GM19035 (cell line): ENCODE measurements at regions not wholly inside any gene's neighbourhood (a gene's known extent, or its start where the extent isn't known, plus 50 kb on each side); places are given as distances from the start of the nearest gene placed in this dataset.
"Not testable (repeated sequence)": the region's sequence is repeated elsewhere in the genome, so short reads cannot be mapped to it uniquely, and the experiment has no call there.

ENCODE experiments used
- ATAC-seq: cut with Tn5 transposase; IDR thresholded peaks from one replicate; pipeline ENCODE4 v1.9.1; 2021; ENCODE audit not compliant: unreplicated experiment

DNA sequence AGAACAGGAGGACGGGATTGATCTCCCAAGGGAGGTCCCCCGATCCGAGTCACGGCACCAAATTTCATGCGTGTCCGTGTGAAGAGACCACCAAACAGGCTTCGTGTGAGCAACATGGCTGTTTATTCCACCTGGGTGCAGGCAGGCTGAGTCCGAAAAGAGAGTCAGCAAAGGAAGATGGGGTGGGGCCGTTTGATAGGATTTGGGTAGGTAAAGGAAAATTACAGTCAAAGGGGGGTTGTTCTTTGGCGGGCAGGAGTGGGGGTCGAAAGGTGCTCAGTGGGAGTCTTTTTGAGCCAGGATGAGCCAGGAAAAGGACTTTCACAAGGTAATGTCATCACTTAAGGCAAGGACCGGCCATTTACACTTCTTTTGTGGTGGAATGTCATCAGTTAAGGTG, 763.6 kb upstream of the CTNND2 start:
- ATAC-seq: not testable (repeated sequence)

DNA sequence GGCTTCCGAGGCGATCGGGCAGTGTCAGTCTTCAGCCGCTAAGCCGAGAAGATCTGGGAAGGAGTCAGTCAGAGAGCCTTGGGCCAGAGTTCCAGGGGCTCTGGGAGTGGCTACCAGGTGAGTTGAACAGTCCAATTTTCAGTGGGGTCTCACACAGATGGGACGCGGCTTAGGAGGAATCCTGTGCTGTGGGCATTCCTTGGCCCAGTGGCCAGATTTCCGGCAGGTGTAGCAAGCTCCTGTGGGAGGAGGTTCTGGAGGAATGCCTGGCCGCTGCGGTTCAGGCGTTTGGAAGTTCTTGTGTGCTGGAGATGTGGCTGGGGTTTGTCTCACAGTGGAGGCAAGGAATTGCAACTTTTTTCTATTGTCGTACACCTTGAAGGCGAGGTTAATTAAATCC, 761.5 kb upstream of the CTNND2 start:
- not testable (repeated sequence) for ATAC-seq

DNA sequence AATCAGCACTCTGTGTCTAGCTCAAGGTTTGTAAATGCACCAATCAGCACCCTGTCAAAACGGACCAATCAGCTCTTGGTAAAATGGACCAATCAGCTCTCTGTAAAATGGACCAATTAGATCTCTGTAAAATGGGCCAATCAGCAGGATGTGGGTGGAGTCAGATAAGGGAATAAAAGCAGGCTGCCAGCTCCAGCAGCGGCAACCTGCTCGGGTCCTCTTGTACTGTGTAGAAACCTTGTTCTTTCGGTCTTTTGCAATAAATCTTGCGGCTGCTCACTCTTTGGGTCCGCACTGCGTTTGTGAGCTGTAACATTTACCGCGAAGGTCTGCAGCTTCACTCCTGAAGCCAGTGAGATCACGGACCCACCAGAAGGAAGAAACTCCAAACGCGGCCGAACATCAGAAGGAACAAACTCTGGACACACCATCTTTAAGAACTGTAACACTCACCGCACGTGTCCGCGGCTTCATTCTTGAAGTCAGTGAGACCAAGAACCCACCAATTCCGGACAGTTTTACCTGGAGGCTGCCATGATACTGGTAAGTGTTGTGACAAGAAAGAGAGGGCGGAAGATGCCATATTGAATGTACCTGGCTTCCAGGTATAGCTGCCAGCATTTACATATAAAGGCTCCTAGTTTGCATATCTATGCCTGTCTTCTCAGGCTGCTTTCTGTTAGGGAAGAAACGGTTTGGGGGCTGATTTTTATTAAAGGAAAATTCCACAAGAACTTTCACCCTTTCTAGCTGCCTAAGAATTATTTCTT, 758.5 kb upstream of the CTNND2 start:
- no peak for ATAC-seq

DNA sequence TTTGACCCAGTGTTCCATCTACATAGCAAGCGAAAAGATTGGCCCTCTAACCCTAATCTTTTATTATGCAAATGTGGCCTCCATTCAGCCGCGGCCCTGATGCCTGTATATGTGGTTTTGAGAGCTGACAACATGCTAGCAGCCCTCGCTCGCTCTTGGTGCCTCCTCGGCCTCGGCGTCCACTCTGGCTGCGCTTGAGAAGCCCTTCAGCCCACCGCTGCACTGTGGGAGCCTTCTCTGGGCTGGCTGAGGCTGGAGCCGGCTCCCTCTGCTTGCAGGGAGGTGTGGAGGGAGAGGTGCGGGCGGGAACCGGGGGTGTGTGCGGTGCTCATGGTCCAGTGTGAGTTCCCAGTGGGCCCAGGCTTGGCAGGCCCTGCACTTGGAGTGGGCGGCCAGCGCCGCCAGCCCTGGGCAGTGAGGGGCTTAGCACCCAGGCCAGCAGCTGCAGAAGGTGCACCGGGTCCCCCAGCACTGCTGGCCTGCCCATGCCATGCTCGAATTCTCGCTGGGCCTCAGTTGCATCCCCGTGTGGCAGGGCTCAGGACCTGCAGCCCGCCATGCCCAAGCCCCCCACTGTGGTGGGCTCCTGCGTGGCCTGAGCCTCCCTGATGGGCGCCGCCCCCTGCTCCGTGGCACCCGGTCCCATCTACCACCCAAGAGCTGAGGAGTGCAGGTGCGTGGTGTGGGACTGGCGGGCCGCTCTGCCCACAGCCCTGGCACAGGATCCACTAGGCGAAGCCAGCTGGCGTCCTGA, 757.5 kb upstream of the CTNND2 start:
- ATAC-seq: no peak

DNA sequence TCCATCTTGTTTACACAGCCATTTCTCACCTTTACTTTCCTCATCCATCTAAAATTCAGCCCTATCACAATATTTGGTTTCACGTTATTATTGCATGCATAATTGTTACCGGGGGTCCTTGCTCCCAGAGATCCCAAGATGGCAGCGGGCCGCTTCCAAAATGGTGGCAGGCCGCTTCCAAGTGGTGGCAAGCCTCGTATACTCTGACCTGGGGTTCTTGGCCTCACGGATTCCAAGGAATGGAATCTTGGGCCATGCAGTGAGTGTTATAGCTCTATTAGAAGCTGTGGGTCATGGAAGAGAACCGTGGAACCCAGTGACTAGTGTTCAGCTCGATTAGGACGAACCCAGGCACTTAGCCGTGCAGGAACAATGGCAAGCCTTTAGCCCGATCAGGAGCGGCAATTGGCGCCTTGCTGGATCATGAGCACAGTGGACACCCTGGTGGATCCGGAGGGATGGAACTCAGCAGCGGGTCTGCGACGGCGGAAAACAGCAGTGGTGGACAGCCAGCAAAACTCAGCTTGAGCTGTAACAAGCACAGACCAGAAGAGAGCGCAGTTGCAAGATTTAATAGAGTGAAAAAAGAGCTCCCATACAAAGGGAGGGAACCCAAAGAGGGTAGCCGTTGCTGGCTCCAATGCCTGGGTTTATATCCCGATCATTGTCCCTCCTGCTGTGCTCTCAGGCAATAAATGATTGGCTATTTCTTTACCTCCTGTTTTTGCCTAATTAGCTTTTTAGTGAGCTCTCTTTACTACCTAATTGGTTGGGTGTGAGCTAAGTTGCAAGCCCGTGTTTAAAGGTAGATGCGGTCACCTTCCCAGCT, 756.2 kb upstream of the CTNND2 start:
- not testable (repeated sequence) for ATAC-seq

DNA sequence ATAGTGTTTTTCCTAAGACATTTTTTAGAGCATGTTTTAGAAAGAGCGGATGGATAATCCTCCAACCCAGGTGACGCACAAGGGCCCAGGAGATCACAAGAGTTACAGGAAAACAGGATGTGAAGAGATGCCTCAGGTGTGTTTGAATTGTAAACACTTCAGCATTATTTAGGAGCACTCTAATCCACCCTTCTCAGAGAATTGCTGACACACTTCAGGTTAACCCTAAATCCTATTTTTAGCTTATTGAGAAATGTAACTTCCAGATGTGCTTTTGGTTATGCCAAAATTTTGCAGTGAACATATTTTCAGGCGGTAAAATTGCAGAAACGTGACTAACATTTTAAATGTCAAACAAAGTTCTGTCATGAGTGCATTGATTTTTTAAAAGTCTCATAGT, 755.4 kb upstream of the CTNND2 start:
- ATAC-seq: no peak

DNA sequence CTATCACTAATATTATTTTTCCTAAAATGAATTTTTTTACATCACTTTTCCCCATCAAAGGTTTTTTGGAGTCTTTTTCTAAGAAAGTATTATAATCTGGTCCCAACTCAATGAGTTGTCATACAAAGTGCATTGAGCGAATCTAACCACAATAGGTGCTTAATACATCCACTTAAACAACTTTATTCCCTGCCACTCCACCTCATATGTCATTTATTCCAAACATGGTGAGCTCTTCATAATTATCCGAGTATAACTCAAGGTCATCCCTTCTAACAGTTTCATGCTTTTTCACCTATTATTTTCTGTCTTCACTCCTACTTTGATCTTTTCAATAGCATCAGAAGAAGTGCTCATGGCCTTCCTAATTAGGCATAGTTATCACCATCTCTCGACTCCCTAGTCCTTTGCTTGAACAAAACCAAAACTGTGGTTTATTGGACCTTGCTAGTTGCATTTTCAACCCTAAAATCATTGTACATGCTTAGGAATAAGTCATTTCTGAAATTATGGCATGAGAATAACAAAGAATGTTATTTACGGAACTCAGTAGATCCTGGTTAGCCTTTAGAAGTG, 754.7 kb upstream of the CTNND2 start:
- ATAC-seq: no peak

DNA sequence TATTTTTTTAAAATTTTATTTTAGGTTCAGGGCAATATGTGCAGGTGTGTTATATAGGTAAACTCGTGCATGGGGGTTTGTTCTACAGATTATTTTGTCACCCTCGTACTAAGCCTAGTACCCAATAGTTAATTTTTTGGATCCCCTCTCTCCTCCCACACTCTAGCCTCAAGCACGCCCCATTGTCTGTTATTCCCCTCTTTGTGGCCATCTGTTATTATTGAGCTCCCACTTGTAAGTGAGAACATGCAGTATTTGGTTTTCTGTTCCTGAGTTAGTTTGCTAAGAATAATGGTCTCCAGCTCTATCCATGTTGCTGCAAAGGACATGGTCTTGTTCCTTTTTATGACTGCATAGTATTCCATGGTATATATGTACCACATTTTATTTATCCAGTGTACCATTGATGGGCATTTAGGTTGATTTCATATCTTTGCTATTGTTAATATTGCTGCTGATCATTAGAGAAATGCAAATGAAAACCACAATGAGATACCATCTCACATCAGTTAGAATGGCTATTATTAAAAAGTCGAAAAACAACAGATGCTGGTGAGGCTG, 753.7 kb upstream of the CTNND2 start:
- not testable (repeated sequence) for ATAC-seq

DNA sequence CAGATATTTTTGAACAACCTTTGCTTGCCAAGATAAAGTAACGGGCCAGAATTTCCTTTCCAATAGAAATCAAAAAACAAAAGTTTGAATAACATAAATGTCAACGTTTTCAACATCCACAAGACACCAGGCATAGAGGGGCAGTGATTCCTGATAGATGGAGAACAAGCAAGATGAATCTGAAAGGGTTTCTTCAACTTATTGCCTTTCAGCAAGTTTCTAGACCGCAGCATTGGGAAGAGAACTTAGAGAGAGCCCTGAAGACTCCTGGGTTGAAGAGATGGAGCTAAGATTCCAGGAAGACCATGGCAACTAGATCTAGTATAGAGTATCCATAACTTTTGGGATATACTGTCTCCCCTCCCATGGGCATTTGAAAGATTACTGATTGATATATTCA, 751.4 kb upstream of the CTNND2 start:
- ATAC-seq: no peak

DNA sequence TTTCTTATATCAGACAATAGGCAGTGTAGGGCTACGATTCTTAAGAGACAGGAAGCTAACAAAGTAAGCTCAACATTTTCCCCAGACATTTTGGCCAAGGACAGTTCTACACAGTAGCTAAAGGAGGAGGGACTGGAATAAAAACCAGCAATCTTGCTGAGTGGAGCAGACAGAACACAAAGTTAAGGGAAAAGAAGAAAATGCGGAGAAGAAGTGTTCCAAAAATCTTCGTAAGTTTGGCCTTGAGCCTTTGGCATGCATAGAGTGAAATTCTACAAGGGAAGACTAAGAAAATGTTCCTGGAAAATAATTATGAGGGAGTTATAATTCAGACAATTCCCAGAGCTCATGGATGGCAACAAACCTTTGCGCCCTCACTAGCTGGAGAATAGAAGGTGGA, 748.0 kb upstream of the CTNND2 start:
- no peak for ATAC-seq

DNA sequence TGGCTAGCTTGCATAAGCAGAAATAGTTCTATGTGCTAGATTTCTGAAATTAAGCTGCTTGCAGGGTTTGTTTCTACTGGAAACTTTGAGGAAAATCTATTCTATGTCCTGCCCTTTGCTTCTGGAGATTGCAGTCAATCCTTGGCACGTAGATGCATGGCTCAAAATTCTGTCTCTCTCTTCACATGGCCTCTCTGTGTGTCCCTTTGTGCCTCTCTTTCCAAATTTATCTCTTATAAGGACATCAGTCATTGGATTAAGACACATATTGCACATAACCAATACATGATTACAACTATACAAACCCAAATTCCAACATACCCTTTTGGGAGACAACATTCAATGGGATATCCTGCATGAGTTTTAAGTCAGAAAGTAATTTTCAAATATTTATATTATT, 744.3 kb upstream of the CTNND2 start:
- ATAC-seq: no peak

DNA sequence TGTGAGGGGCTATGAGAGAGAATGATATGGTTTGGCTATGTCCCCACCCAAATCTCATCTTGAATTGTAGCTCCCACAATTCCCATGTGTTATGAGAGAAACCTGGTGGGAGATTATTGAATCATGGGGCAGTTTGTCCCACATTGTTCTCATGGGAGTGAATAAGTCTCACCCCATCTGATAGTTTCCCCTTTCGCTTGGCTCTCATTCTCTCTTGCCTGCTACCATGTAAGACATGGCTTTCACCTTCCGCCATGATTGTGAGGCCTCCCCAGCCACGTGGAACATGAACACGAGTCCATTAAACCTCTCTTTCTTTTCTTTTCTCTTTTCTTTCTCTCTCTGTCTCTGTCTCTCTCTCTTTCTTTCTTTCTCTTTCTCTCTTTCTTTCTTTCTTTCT, 743.4 kb upstream of the CTNND2 start:
- no peak for ATAC-seq

DNA sequence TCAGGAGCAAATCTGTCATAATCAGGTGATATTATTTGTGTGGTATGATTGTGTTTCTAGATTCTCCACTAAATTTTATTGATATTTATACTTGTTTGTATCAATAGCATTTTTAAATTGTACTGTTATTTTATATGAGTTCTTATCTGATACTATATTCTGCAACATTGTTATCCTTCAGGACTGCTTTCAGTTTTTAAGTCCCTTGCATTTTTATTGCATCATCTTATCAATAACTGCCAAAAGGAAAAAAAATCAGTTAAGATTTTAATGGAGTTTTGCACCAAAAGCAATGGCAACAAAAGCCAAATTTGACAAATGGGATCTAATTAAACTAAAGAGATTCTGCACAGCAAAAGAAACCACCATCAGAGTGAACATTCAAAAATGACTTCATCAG, 741.3 kb upstream of the CTNND2 start:
- no peak for ATAC-seq

DNA sequence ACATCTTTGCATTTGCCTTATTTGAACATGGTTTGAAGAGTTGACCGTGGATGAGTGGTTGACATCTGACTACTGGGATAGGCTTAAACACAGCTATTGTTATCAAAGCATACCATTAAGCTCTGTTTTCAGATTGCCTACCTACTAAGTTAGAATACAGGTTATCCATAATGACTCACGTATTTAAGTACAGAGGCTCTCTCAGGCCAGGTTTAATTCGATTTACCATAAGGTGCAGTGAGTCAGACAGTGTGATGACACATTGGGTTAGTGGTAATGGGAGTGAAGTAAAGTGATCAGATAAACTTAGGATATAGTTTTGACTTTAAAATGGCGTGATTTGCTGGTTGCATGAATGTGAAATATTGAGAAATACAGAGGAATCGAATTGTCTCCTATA, 732.0 kb upstream of the CTNND2 start:
- ATAC-seq: no peak

DNA sequence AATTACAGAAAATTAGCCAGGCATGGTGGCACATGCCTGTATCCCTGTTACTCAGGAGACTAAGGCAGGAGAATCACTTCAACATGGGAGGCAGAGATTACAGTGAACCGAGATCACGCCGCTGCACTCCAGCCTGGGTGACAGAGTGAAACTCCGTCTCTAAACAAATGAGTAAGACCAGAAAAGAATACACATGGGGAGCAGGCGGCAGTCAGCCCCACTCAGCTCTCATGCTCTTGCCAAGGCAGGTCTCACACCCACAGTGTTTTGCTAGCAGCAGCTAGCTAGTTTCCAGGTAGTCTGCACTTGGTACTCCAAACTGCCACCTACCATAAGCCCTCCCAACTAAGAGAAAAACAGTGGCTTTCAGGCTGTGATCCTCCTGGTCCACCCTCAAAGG, 722.3 kb upstream of the CTNND2 start:
- no peak for ATAC-seq

DNA sequence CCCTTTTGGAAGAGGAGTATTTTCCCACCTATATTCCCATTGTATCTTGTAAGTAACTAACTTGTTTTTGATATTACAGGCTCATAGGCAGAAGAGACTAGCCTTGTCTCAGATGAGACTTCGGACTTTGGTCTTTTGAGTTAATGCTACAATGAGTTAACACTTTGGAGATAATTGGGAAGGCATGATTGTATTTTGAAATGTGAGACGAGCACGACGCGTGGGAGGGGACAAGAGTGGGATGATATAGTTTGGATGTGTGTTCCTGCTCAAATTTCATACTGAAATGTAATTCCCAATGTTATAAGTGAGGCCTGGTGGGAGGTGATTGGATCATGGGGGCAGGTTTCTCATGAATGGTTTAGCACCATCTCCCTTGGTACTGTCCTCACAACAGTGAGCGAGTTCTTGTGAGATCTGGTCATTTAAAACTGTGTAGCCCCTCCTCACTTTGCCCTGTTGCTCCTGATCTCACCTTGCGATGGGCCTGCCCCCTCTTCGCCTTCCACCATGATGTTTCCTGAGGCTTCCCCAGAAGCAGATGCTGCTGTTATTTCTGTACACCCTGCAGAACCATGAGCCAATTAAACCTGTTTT, 721.5 kb upstream of the CTNND2 start:
- no peak for ATAC-seq

DNA sequence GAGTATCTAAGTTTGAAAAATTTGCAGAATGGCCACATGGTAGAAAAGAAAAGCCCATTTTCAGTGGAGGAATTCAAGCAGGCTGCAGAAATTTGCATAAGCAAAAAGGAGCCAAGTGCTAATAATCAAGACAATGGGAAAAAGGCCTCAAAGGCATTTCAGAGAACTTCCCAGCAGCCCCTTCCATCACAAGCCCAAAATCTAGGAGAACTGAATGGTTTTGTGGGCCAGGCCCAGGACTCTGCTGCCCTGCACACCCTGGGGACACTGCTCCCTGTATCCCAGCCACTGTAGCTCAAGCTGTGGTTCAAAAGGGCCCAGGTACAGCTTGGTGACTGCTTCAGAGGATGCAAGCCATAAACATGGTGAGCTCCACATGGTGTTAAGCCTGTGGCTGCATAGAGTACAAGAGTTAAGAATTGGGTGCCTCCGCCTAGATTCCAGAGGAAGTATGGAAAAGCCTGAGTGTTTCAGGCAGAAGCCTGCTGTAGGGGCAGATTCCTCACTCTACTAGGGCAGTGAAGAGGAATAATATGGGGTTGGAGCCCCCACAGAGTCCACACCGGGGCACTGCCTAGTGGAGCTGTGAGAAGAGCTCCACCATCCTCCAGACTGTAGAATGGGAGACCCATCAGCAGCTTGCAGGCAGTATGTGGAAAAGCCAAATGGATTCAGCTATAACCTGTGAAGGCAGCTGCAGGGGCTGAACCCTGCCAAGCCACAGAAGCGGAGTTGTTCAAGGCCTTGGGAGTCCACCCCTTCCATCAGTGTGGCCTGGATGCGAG, 720.7 kb upstream of the CTNND2 start:
- no peak for ATAC-seq

DNA sequence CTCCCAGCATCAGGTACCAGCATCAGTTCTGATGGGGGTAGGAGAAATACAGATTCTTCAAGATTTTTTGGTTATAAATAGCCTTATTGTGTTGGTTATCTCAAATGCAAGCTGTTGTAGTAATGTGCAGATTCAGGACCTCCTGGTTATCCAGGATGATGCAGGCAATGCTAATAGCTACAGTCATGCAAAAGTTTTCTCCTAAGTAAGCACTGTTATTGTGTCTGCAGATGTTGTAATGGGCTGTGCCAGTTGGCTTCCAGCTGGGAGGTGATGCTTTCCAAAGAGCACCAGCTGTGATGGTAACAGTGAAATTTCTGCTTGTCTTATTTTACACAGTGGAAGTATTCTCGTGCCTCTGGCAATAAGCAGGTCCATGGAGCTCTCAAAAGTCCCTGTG, 719.2 kb upstream of the CTNND2 start:
- ATAC-seq: no peak

DNA sequence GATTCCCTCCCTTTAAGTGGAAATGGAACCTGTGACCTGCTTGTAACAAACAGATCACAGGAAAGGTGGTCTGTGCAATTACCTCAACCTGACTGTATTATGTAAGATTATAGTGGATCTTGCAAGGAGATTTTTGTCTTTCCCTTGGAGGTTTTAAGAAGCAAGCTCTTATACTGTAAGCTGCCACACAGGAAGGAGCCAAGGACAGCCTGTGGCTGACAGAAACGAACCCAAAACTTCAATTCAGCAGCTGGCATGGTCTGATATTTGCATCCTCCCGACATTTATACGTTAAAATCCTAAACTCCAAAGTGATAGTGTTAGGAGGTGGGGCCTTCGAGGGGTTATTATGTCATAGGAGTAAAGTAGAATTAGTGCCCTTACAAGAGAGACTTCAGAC, 711.8 kb upstream of the CTNND2 start:
- no peak for ATAC-seq
